ENCODE measurements at regions not wholly inside any gene's neighbourhood (a gene's known extent, or its start where the extent isn't known, plus 50 kb on each side); places are given as distances from the start of the nearest gene placed in this dataset.
A peak's percentile ranks its signal among the peaks of the same experiment; 100 is the strongest.
"Not testable (repeated sequence)": the region's sequence is repeated elsewhere in the genome, so short reads cannot be mapped to it uniquely, and the experiment has no call there.

GRCh38 chr4:85200106-85200505 is 233.6 kb upstream of the WDFY3 start:
- H3F3A ChIP-seq (ENCODE audit: low read length, unreplicated experiment), result no peaks in the 10 kb centered on the region
- no peaks in the 10 kb centered on the region for H3K4me1 ChIP-seq (ENCODE audit: insufficient read depth, low read length)
- H3K27ac ChIP-seq (ENCODE audit: low read length), result no peak overlapping the region
- no TSS peak for BruUV-seq (replicated peaks)
- no peaks in the 10 kb centered on the region for H3K36me3 ChIP-seq (ENCODE audit: low read depth, low read length)
- no peaks in the 10 kb centered on the region for H3K79me2 ChIP-seq (ENCODE audit: low read length)
- TF ChIP-seq CTCF (conservative IDR thresholded peaks at IDR 0.05; ENCODE audit: low read depth, low read length) (no peak), EZH2 (IDR thresholded peaks at IDR 0.05; ENCODE audit: low read length, unreplicated experiment) (no peak), EZH2phosphoT487 (IDR thresholded peaks at IDR 0.05; ENCODE audit: borderline replicate concordance, low read length) (no peak)
- peak; percentile 32 for DNase-seq
- no peak overlapping the region for H3K4me2 ChIP-seq (ENCODE audit: low read length)
- ChIA-PET CTCF (no interaction called here), POLR2A (ENCODE audit: unreplicated experiment) (no interaction called here)
- no peak overlapping the region for H2AFZ ChIP-seq (ENCODE audit: low read length)
- no peaks in the 10 kb centered on the region for H3K9me2 ChIP-seq (replicated peaks; ENCODE audit: low read length)
- no peaks in the 10 kb centered on the region for H3K9me3 ChIP-seq (ENCODE audit: low read length)
- no peaks in the 10 kb centered on the region for H3K27me3 ChIP-seq (ENCODE audit: low read length)
- ATAC-seq, result peak; percentile 45
- intact Hi-C loops (cut with micrococcal nuclease), result no loop called here
- H4K20me1 ChIP-seq (ENCODE audit: low read length), result no peaks in the 10 kb centered on the region
- no peak overlapping the region for H3K4me3 ChIP-seq (ENCODE audit: low read length)
- no peak overlapping the region for H3K9ac ChIP-seq (ENCODE audit: low read length)

DNA sequence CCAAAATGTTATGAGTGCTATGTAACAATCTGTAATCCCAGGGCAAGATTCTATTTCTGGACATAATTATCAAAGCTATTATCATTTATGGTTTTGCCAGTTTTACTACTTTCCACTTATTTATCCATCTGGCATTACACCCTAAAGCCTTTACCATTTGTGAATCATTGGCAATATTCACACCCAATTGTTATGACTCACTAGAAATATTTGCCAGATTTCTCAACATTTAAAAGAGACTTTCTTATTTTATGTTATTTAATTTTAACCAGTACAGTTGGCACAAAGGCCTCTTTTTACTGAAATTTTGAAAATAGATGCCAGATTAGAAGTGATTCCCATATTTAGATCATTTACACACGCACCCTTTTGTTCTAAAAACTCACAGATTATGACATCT is 242.7 kb upstream of the WDFY3 start:
- Histone ChIP-seq H3F3A (ENCODE audit: low read length, unreplicated experiment) (no peaks in the 10 kb centered on the region), H4K20me1 (ENCODE audit: low read length) (no peaks in the 10 kb centered on the region), H3K9me3 (ENCODE audit: low read length) (no peaks in the 10 kb centered on the region), H3K4me1 (ENCODE audit: insufficient read depth, low read length) (peaks cover 19% of the 10 kb centered on the region), H3K4me3 (ENCODE audit: low read length) (no peak overlapping the region), H2AFZ (ENCODE audit: low read length) (no peak overlapping the region), H3K9me2 (replicated peaks; ENCODE audit: low read length) (no peaks in the 10 kb centered on the region), H3K4me2 (ENCODE audit: low read length) (no peak overlapping the region), H3K79me2 (ENCODE audit: low read length) (no peaks in the 10 kb centered on the region), H3K27me3 (ENCODE audit: low read length) (no peaks in the 10 kb centered on the region), H3K27ac (ENCODE audit: low read length) (no peak overlapping the region), H3K36me3 (ENCODE audit: low read depth, low read length) (no peaks in the 10 kb centered on the region), H3K9ac (ENCODE audit: low read length) (no peak overlapping the region)
- intact Hi-C loops (cut with micrococcal nuclease), result no loop called here
- POLR2A ChIA-PET (ENCODE audit: unreplicated experiment), result interaction anchor here (0.6 kb wide), 1 partner anchor 28 kb away, joined by 3 read pairs; no protein-coding TSS in a partner anchor
- DNase-seq, result peak; percentile 65
- CTCF ChIA-PET, result no interaction called here
- no TSS peak for BruUV-seq (replicated peaks)
- TF ChIP-seq EZH2 (IDR thresholded peaks at IDR 0.05; ENCODE audit: low read length, unreplicated experiment) (no peak), CTCF (conservative IDR thresholded peaks at IDR 0.05; ENCODE audit: low read depth, low read length) (no peak), EZH2phosphoT487 (IDR thresholded peaks at IDR 0.05; ENCODE audit: borderline replicate concordance, low read length) (no peak)
- ATAC-seq, result no peak

GRCh38 chr4:85210353-85210752 is 243.9 kb upstream of the WDFY3 start:
- ChIA-PET POLR2A (ENCODE audit: unreplicated experiment) (no interaction called here), CTCF (no interaction called here)
- Histone ChIP-seq H3K36me3 (ENCODE audit: low read depth, low read length) (no peaks in the 10 kb centered on the region), H3K27me3 (ENCODE audit: low read length) (no peaks in the 10 kb centered on the region), H3K9ac (ENCODE audit: low read length) (no peak overlapping the region), H3K27ac (ENCODE audit: low read length) (no peak overlapping the region), H3K79me2 (ENCODE audit: low read length) (no peaks in the 10 kb centered on the region), H3K4me1 (ENCODE audit: insufficient read depth, low read length) (peaks cover 19% of the 10 kb centered on the region), H3K9me2 (replicated peaks; ENCODE audit: low read length) (no peaks in the 10 kb centered on the region), H4K20me1 (ENCODE audit: low read length) (no peaks in the 10 kb centered on the region), H3K4me3 (ENCODE audit: low read length) (no peak overlapping the region), H3K4me2 (ENCODE audit: low read length) (no peak overlapping the region), H3K9me3 (ENCODE audit: low read length) (no peaks in the 10 kb centered on the region), H3F3A (ENCODE audit: low read length, unreplicated experiment) (no peaks in the 10 kb centered on the region), H2AFZ (ENCODE audit: low read length) (no peak overlapping the region)
- intact Hi-C loops (cut with micrococcal nuclease), result no loop called here
- peak; percentile 71 for ATAC-seq
- TF ChIP-seq EZH2phosphoT487 (IDR thresholded peaks at IDR 0.05; ENCODE audit: borderline replicate concordance, low read length) (no peak), CTCF (conservative IDR thresholded peaks at IDR 0.05; ENCODE audit: low read depth, low read length) (no peak), EZH2 (IDR thresholded peaks at IDR 0.05; ENCODE audit: low read length, unreplicated experiment) (no peak)
- no TSS peak for BruUV-seq (replicated peaks)
- peak; percentile 86 for DNase-seq

DNA sequence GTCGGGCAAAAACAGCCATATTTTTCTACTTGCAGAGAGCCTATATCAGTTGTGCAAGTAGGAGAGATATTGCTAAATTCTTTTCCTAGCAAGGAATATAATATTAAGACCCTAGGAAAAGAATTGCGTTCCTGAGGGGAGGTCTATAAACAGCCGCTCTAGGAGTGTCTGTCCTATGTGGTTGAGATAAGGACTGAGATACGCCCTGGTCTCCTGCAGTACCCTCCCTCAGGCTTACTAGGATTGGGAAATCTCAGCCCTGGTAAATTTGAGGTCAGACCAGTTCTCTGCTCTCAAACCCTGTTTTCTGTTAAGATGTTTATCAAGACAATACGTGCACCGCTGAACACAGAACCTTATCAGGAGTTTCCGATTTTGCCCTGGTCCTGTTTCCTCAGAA is 250.1 kb upstream of the WDFY3 start:
- H3K9ac ChIP-seq (ENCODE audit: low read length); H3K4me1 ChIP-seq (ENCODE audit: insufficient read depth, low read length); H3K9me3 ChIP-seq (ENCODE audit: low read length); POLR2A ChIA-PET (ENCODE audit: unreplicated experiment); H2AFZ ChIP-seq (ENCODE audit: low read length); H3K79me2 ChIP-seq (ENCODE audit: low read length); H4K20me1 ChIP-seq (ENCODE audit: low read length); H3K9me2 ChIP-seq (replicated peaks; ENCODE audit: low read length); BruUV-seq (replicated peaks); H3K4me2 ChIP-seq (ENCODE audit: low read length); intact Hi-C loops (cut with micrococcal nuclease); H3K4me3 ChIP-seq (ENCODE audit: low read length); H3K27ac ChIP-seq (ENCODE audit: low read length); H3K27me3 ChIP-seq (ENCODE audit: low read length); ATAC-seq; H3K36me3 ChIP-seq (ENCODE audit: low read depth, low read length); CTCF ChIA-PET; DNase-seq; H3F3A ChIP-seq (ENCODE audit: low read length, unreplicated experiment): not testable (repeated sequence)
